RKO (cell line): ENCODE measurements at regions not wholly inside any gene's neighbourhood (a gene's known extent, or its start where the extent isn't known, plus 50 kb on each side); places are given as distances from the start of the nearest gene placed in this dataset.
A peak's percentile ranks its signal among the peaks of the same experiment; 100 is the strongest.

Experiments
- DNase-seq: peaks from one replicate; pipeline ENCODE4 v3.0.0-alpha.2; 2016; ENCODE audit warnings: low spot score

- DNase-seq, result no peak
Measured at GRCh38 chr10:8898745-8899330, 844.4 kb downstream of the GATA3 start.

GRCh38 chr10:8902926-8903325 lies 848.4 kb downstream of the GATA3 start:
- DNase-seq, result no peak

GRCh38 chr10:8908013-8908412 lies 853.5 kb downstream of the GATA3 start:
- DNase-seq, result no peak

- DNase-seq, result no peak
Measured at GRCh38 chr10:8910314-8910713, 855.8 kb downstream of the GATA3 start.

GRCh38 chr10:8911032-8911431 lies 856.5 kb downstream of the GATA3 start:
- no peak for DNase-seq

- no peak for DNase-seq
Measured at GRCh38 chr10:8912108-8912507, 857.6 kb downstream of the GATA3 start.

- no peak for DNase-seq
Measured at GRCh38 chr10:8913720-8914119, 859.2 kb downstream of the GATA3 start.

- no peak for DNase-seq
Measured at GRCh38 chr10:8919280-8919679, 864.8 kb downstream of the GATA3 start.

GRCh38 chr10:8921568-8921967 lies 867.1 kb downstream of the GATA3 start:
- DNase-seq, result no peak

- no peak for DNase-seq
Measured at GRCh38 chr10:8923096-8923495, 868.6 kb downstream of the GATA3 start.

- no peak for DNase-seq
Measured at GRCh38 chr10:8927705-8928104, 873.2 kb downstream of the GATA3 start.

- no peak for DNase-seq
Measured at GRCh38 chr10:8946451-8946850, 892.0 kb downstream of the GATA3 start.

GRCh38 chr10:8950978-8951377 lies 896.5 kb downstream of the GATA3 start:
- DNase-seq, result no peak

- DNase-seq, result no peak
Measured at GRCh38 chr10:8951440-8952089, 897.1 kb downstream of the GATA3 start.

- no peak for DNase-seq
Measured at GRCh38 chr10:8956400-8956799, 901.9 kb downstream of the GATA3 start.

- no peak for DNase-seq
Measured at GRCh38 chr10:8962249-8962648, 907.8 kb downstream of the GATA3 start.

GRCh38 chr10:8967061-8967460 lies 912.6 kb downstream of the GATA3 start:
- peak; percentile 38 for DNase-seq

GRCh38 chr10:8969853-8970252 lies 915.4 kb downstream of the GATA3 start:
- no peak for DNase-seq

- no peak for DNase-seq
Measured at GRCh38 chr10:8975535-8975934, 921.0 kb downstream of the GATA3 start.

GRCh38 chr10:8978100-8978499 lies 923.6 kb downstream of the GATA3 start:
- DNase-seq, result no peak

- no peak for DNase-seq
Measured at GRCh38 chr10:8979976-8980375, 925.5 kb downstream of the GATA3 start.

GRCh38 chr10:8981277-8981676 lies 926.8 kb downstream of the GATA3 start:
- no peak for DNase-seq

GRCh38 chr10:8985651-8986050 lies 931.2 kb downstream of the GATA3 start:
- DNase-seq, result no peak

- DNase-seq, result no peak
Measured at GRCh38 chr10:8986975-8987374, 932.5 kb downstream of the GATA3 start.
